Stimulated activated naive CD8-positive, alpha-beta T cell treated with anti-CD3 and anti-CD28 coated beads, Interleukin-15, Interleukin-2, amounts not matched to agents 100 U/mL and 50 U/mL, for 24 hours (primary cell): ENCODE measurements at regions not wholly inside any gene's neighbourhood (a gene's known extent, or its start where the extent isn't known, plus 50 kb on each side); places are given as distances from the start of the nearest gene placed in this dataset.
"Not testable (repeated sequence)": the region's sequence is repeated elsewhere in the genome, so short reads cannot be mapped to it uniquely, and the experiment has no call there.

Experiments used
- ATAC-seq: fragments of 150-1000 bp; cut with Tn5 transposase; one replicate; pipeline ENCODE4 v1.10.0; 2021
- DNase-seq: peaks from one replicate; pipeline ENCODE4 v3.0.0; 2021

GRCh38 chr10:125269716-125270115 is 109.4 kb upstream of the CTBP2 start:
- DNase-seq (no peak), ATAC-seq (no peak)

- ATAC-seq (no peak), DNase-seq (no peak)
These were observed 106.6 kb upstream of the CTBP2 start for GRCh38 chr10:125266966-125267365.

- no peak for ATAC-seq
These were observed 106.2 kb upstream of the CTBP2 start for GRCh38 chr10:125266541-125266940.

GRCh38 chr10:125265579-125265955 is 105.2 kb upstream of the CTBP2 start:
- DNase-seq: no peak
- no peak for ATAC-seq

More at GRCh38 chr10:125266541-125266940, 106.2 kb upstream of the CTBP2 start:
- DNase-seq: no peak

- ATAC-seq: no peak
- DNase-seq: no peak
These were observed 104.6 kb upstream of the CTBP2 start for GRCh38 chr10:125264757-125265578.

GRCh38 chr10:125264091-125264490 is 103.7 kb upstream of the CTBP2 start:
- ATAC-seq (no peak), DNase-seq (no peak)

GRCh38 chr10:125263551-125263950 is 103.2 kb upstream of the CTBP2 start:
- ATAC-seq (no peak), DNase-seq (no peak)

- no peak for ATAC-seq
- no peak for DNase-seq
These were observed 102.6 kb upstream of the CTBP2 start for GRCh38 chr10:125262920-125263319.

- ATAC-seq: no peak
These were observed 102.0 kb upstream of the CTBP2 start for GRCh38 chr10:125262409-125262808.

GRCh38 chr10:125261491-125262186 is 101.3 kb upstream of the CTBP2 start:
- ATAC-seq (peak; percentile 45), DNase-seq (no peak)

More at GRCh38 chr10:125262409-125262808, 102.0 kb upstream of the CTBP2 start:
- DNase-seq: no peak

GRCh38 chr10:125260260-125260659 is 99.9 kb upstream of the CTBP2 start:
- DNase-seq (no peak), ATAC-seq (no peak)

- ATAC-seq (no peak), DNase-seq (no peak)
These were observed 99.3 kb upstream of the CTBP2 start for GRCh38 chr10:125259651-125260050.

- DNase-seq (no peak), ATAC-seq (no peak)
These were observed 98.3 kb upstream of the CTBP2 start for GRCh38 chr10:125258676-125259075.

GRCh38 chr10:125257521-125258108 is 97.3 kb upstream of the CTBP2 start:
- ATAC-seq: no peak
- no peak for DNase-seq

GRCh38 chr10:125256026-125256425 is 95.7 kb upstream of the CTBP2 start:
- ATAC-seq: no peak

GRCh38 chr10:125252937-125253336 is 92.6 kb upstream of the CTBP2 start:
- DNase-seq: no peak
- ATAC-seq: no peak

More at GRCh38 chr10:125256026-125256425, 95.7 kb upstream of the CTBP2 start:
- DNase-seq: no peak

GRCh38 chr10:125250834-125251233 is 90.5 kb upstream of the CTBP2 start:
- ATAC-seq, DNase-seq: not testable (repeated sequence)

- no peak for ATAC-seq
- DNase-seq: no peak
These were observed 89.6 kb upstream of the CTBP2 start for GRCh38 chr10:125249948-125250347.

- DNase-seq (no peak), ATAC-seq (no peak)
These were observed 88.1 kb upstream of the CTBP2 start for GRCh38 chr10:125248489-125248888.

GRCh38 chr10:125247576-125247975 is 87.2 kb upstream of the CTBP2 start:
- ATAC-seq: no peak
- DNase-seq: no peak

- DNase-seq: no peak
- no peak for ATAC-seq
These were observed 83.3 kb upstream of the CTBP2 start for GRCh38 chr10:125243532-125244253.

- DNase-seq: no peak
- ATAC-seq: no peak
These were observed 78.3 kb upstream of the CTBP2 start for GRCh38 chr10:125238682-125239081.
